Activated CD4-positive, alpha-beta T cell treated with anti-CD3 and anti-CD28 coated beads for 24 hours (primary cell): ENCODE measurements at regions not wholly inside any gene's neighbourhood (a gene's known extent, or its start where the extent isn't known, plus 50 kb on each side); places are given as distances from the start of the nearest gene placed in this dataset.

ENCODE experiments used
- DNase-seq, 2 donors: peaks; one replicate each; pipeline ENCODE4 v3.0.0-alpha.2; 2020; ENCODE audit warnings: low read depth in 2 of 2

DNA sequence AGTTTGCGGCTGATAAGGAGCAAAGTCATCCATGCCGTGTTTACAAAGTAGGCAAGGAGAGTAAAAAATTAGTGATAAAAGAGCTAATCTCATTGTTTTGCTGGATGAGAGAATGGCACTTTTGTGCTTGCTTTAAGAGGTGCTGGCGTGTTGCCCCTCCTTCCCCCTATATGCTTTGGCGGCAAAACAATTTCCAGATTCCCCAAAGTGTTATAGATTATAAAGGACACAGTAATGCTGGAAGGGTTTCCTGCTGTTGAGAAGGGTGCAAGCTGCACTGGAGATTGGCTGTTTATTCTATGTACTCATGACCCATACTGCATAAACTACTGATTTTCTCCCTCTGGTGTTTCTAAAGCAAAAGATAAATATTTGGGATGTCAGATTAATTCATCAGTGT lies 338.9 kb upstream of the MAP3K7 start:
- DNase-seq, result no peak

DNA sequence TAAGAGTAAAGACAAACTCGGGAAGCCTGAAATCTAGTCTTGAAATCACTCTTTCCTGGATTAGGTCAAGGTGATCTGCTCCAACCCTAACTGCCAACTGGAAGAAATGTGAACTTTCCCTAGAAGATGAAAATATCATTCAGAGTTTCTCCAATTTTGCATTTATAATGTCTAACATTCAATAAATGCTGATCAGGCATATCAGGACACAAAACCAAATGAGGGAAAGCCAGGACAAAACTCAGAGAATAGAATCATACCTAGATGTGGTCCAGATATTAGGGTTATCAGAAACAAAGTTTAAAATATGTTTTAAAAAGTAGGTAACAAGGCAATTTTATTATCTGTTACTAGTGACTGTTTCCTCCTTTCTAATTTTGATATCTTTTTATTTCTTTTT lies 335.5 kb upstream of the MAP3K7 start:
- no peak for DNase-seq

DNA sequence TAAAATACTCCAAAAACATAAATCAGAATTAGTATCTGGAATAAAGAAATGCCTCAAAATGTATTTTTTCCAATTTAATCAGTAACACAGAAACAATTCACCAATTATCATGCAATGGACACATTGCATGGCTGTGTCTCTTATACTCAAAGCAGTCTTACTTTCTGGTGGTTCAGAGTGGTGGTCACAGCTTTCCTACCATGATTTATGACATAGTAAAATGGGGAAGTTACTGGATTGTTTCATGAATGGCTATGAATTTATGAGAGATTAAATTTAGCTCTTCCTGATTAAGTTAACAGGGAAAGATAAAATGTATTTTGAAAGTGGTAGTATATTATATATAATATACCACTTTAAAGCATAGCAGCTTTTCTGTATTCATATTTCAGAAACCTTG lies 331.5 kb upstream of the MAP3K7 start:
- no peak for DNase-seq

DNA sequence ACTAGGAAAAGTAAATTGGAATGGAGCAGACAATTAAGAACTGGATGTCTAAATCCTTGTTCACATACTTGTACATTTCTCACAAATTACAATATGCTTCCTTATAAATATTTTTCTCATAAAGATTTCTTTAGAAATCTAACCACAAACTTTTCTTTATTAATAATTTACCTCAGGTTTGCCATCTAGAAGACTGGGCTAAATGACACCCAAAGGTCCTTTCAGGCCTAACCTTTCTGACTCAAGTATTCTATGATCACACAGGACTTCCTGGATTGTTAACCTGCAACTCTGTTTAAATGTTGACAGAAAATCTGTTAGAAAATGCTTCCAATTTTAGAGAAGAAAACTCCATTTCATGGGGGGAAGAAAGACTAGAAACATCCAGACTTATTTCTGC lies 330.5 kb upstream of the MAP3K7 start:
- no peak for DNase-seq

DNA sequence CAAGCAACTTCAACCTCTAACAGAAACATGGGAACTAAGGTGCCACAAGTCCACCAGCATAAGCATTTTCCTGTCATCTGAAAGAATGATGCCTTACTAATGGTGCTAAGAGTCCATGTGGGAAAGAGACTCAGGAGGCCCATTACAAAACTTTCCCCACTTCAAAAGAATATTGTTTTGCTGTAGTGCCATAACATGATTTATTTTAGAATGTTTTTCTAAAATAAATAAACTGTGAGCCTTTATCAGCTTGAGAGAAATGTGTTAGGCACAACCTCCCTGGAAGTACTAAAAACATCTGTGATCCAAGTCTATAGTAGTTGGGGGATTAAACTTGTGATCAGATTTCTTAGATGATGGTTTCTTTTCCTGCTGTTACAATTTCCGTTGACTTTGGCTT lies 330.1 kb upstream of the MAP3K7 start:
- no peak for DNase-seq

DNA sequence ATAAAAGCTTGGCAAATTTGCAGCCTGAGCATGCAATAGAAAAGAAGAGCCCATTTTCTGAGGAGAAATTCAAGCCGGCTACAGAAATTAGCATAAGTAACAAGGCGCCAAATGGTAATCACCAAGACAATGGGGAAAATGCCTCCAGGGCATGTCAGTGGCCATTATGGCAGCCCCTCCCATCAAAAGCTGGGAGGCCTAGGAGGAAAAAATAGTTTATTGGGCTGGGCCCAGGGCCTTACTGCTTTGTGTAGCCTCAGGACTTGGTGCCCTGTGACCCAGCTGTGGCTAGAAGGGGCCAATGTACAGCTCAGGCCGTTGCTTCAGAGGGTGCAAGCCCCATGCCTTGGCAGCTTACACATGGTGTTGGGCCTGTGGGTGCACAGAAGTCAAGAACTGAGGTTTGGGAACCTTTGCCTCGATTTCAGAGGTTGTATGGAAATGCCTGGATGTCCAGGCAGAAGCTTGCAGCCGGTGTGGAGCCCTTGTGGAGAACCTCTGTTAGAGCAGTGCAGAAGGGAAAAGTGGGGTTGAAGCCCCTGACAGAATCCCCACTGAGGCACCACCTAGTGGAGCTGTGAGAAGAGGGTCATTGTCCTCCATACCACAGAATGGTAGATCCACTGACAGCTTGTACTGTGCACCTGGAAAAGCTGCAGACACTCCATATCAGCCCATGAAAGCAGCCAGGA lies 328.5 kb upstream of the MAP3K7 start:
- DNase-seq, result no peak

DNA sequence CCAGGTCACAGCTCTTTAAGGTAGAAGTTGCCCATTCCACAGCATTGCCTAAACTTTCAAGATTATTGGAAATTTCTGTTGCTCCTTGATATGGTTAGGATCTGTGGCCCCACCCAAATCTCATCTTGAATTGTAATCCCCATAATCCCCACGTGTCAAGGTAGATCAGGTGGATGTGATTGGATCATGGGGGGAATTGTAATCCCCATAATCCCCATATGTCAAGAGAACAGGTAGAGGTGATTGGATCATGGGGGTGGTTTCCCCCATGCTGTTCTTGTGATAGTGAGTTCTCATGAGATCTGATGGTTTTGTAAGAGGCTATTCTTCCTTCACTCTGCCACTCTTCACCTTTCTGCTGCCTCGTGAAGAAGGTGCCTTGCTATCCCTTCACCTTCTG lies 327.4 kb upstream of the MAP3K7 start:
- DNase-seq, result no peak

DNA sequence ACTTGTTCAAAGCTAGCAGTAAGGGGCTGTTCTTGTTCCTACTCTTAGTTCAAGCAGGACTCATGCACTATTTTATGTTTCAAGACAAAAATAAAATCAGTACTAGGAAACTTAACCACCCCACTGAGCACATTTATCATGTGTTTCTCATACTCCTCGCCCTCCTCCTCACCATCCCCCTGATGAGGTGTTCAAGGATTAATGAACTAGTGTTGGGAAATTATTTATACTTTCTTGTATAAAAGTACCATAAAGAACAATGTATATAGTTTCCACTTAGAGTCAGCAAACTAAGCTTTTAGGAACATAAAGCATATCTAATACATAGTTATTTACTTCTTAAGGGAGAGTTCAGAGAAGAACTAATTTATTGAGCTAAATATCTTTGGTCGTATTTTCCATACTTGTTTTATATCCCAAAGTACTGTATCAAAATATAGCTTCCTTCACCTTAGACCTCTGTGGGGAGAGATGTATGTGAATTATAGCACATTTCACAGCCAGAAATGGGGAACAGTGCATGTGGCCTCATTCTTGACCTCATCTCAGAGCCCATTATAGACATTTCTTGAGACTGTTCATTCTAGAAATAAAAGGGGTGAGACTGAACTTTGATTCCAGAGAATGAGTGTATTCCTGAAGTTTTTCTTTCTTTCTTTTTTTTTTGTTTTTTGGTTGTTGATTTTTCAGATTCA lies 326.5 kb upstream of the MAP3K7 start:
- DNase-seq, result no peak

DNA sequence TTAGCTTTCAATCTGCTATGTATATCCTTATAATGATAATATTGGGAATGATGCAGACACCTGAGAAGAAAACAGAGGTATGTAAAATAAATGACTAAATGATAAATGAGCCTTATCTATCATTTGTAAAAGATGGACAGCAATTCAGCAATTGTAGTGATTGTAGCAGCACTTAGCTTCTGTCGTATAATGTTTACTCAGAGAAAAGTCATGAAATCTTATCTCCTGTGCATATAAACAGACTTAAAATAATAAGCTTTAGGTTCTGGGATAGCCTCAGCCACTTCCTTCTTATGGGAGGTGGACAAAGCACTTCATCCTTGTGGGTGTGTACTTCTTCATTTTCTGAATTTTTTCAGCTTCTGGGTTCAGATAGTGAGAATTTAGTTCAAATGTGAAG lies 324.8 kb upstream of the MAP3K7 start:
- no peak for DNase-seq

DNA sequence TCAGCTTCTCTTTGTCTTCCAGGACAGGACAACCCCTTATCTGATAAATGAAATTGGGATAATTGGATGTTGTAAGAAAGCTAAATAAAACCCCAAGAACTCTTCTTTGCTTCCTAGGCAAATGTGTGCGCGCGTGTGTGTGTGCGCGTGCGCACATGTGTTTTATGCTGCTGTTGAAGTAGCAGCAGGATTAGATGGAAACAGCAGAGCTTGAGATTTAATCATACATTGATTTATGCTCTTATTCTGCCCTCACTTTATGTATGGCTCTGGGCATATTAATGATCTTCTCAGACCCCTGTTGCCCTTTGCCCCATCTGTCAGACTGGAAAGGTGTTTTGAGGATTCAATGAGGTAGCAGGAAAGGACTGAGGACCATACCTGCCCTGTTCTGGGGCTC lies 324.0 kb upstream of the MAP3K7 start:
- DNase-seq, result no peak

DNA sequence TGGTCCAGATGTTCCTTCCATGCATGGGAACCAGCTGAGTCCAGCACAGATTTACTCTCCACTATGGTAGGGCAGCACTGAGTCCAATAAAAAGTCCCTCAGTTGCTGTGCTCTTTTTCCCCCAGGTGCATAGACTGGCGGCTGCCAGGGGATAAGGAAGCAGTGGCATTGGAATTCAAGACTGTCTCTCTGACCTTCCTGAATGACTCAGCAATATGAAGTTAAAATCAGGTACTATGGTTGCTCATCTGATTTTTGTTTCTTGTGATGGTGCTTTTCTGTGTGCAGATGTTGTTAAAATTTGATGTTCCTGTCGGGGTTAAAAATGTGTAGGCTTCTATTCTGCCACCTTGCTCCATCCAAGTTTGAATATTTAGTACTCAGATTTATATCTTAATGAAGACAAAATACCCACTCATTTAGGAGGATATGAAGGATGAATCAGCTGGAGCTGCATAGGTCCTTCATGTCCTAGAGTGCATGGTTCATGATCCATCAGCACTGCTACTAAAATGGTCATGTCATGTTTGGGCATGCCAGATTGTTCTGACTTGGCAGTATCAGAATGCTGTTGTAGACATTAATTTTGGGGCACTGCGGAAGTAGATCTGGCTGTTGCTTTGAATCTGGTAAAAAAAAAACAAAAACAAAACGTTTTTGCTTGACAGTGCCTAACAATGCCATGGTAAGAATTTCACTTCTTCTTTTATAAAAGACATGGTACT lies 321.2 kb upstream of the MAP3K7 start:
- DNase-seq, result no peak

DNA sequence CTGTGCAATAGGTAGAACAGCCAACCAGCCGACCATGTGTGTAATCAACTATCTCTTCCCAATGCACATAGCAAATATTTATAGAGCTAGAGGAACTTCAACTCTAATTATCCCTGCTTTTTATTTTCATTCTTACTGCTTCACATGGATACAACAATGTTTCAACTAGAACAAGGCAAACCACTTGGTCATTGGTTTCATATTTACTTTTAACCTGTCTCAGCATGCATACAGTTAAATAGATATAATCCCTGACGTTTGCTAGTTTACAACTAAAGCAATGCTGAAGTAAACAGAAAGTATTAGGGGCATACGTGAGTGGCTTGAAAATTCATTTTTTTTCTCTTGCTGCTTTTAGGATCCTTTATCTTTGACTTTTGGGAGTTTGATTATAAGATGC lies 318.5 kb upstream of the MAP3K7 start:
- no peak for DNase-seq

DNA sequence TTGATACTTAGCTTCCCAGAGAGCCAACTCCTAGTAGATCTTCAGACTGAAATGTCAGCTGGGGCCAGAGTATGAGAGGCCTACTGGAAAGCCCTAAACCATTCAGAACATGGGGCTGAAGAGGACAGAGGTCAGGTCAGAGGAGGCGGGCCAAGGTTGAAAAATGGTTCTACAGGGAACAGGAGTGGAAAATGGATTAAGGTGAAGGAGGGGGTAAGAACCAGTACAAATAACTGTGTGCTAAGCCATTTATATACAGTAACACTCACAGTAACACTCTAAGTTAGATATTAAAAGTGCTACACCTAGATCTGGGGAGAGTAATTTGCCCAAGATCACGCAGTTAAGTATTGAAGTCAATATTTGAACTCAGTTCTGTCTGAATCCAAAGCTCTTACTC lies 313.2 kb upstream of the MAP3K7 start:
- DNase-seq, result no peak

DNA sequence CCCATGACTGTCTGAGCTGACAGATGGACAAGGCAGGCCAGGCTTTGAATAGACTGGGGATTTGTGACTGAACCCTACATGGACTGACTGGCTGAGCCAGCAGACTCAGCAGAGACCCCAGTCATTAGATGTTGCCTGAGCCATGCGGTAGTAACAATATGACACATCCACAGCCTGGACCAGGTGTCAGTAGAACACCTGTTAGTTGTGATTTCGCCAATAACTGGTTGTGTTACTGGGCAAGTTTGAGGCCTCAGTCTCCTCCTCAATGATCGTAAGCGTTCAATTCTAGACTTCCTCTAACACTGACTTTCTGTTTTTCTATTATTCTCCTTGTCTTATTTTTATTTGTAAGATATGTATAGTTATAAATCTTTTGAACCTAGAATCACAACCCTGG lies 311.9 kb upstream of the MAP3K7 start:
- no peak for DNase-seq

DNA sequence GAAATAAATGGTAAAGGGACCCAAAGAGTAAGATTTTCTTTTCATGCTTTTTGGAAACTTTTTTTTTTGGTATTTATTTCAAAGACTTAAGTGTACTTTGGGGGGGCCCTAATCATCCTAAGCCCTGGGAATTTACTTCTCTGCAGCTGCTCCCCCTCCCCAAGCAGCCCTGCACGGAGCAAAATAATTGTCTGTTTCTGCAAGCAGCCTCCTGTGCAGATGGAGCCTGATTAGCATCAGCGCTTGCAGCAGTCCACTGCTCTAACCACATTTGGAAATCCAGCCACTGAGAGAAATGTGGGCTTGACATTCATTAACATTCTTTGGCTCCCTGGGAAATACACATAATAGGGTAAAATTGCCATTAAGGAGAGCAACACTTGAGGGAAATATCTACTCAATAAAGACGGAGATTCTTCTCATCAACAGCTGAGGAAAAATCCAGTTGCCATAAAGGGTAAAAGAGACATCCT lies 309.2 kb upstream of the MAP3K7 start:
- no peak for DNase-seq

DNA sequence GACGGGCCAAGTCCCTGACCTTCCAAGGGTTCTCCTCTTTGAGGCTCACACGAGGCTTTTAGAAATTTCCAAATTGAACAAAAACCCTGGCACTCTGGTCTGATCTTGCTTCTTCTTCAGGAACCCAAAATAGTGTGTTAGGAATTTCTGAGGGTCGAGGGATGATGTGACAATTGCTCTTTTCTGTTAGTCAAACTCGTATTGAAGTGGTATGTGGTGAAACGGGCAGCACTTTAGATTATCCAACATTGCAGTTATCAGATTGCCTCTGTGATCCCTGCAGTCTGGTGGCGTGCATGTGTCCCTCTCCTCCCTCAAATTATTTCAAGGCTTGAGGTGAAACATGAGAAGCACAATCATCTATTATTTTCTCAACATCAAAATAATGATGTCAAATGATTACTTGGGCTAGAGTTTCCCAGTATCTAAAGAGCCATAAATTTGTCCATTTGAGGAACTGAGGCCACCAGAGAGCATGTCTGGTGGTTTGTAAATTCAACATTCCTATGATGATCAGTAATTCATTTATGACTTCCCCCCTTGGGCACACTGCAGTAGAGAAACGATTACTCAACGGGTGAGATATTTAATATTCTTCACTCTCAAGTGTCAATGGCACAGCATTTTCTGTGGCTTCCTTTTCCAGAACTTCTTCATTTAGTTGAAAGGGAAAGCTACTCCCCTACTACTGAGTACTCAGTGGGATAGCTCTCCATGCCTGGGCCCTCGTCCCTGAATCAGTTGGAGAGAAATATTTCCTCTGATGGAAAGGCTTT lies 308.6 kb upstream of the MAP3K7 start:
- no peak for DNase-seq

DNA sequence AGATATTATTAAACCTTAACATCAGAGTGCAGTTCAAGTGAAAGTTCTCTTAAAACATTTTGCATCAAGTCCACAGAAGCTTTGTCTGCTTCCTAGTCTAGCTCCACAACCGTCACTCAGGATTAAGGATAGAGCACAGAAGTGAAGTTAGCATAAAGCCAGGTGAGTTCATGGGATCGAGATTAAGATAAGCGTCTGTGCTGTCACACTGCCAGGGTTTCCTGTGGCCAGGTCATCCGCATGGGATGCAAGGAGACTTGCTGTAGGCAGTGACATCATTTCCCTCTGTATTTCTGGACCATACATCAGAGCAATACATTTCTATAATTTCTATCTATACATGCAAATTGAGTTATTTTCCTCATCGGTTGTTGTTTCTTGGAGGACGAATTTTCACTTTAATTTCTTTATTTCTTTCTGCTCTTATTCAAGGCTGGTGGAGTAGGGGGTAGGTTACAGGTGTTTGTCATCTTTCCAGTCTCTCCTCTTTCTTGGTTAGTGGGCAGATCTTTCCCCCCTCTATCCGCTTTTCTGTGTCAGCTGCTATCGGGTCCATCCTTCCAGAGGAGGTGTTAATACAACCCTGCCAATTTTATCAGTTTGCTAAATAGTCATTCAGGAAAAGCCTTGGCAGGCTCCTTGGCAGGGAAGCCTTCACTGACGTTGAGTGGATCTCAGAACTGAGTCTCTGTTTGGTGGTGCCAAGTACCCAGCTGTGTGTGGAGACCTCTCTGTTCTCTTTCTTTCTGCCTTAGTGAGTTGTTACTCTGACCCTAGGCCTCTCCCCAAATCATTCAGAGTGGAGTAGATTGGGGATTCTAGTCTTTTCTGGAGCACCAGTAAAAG lies 307.6 kb upstream of the MAP3K7 start:
- no peak for DNase-seq

DNA sequence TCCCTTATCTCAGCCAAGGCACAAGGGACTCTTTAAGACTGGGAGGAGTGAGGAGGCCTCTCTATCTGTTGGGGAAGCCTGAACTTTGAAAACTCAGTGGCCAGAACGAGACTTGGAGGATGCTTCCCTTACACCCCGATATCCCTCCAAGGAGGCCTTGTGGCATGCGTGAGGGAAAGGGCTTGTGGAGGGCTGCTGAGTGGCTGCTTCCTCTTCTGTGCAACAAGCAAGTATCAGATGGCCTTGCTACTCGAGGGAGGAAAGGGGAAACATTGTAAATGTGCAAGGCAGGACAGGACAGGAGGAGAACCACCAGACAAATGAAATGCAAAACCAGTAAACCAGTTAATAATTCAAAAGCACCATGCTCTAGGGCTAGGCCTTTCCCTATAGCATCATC lies 306.5 kb upstream of the MAP3K7 start:
- no peak for DNase-seq

DNA sequence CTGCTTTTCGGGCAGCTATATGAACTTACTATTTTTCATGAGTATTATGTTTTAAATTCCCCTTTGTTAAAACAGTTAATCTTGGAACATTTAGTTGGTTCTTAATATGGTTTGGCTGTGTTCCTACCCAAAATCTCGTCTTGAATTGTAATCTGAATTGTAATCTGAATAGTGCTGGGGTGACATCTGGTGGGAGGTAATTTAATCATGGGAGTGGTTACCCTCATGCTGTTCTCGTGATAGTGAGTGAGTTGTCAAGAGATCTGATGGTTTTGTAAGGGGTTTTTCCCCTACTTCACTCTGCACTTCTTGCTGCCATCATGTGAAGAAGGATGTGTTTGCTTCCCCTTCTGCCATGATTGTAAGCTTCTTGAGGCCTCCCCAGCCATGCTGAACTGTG lies 305.4 kb upstream of the MAP3K7 start:
- no peak for DNase-seq

DNA sequence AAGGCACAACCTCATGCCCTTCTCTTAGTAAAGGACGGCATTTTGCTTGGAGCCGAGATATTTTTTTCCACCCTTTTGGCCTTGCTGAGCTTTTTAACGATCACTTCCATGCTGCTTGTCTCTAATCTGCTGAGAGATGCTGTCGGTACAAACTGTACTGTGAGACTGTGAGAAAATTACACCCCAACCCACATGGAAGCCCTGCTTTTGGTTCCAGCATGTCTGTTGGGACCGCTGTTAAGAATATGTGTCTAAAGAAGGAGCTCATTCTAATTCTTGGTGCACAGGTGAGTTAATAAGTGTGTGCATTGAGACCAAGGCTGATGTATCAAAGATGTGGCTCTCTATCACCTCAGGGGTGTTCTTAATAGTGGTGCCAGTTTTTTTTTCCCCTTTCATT lies 304.5 kb upstream of the MAP3K7 start:
- no peak for DNase-seq

DNA sequence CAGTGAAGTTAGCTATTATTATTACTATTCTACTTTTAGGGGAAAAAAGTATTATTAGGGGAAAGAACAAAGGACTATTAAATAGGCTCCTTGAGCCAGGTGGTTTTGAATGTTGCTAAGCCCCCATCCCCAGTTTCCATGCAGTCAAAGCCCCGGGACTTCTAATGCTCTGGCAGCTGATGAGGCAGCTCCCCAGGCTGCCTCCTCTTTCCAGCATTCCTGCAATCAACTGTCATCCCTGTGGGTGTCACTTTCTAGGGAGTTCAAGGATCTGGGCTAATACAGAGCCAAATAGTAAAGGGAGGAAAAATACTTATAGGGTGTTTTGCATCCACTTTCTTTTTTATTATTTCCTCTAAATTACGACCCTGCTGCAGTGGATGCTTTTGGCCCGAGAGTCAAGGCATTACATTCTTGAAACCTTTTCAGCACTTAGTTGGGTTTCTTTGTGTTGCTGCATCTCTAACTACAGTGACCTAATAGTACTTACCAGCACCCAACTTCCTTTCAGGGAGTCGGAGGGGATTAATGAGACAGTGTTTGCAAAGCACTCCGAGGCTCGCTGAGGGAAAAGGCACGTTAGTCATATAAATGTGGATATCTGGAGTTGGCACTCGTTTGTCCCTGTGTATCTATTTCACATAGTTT lies 303.9 kb upstream of the MAP3K7 start:
- DNase-seq, result no peak
